ENCODE measurements at regions not wholly inside any gene's neighbourhood (a gene's known extent, or its start where the extent isn't known, plus 50 kb on each side); places are given as distances from the start of the nearest gene placed in this dataset.
A peak's percentile ranks its signal among the peaks of the same experiment; 100 is the strongest.
"Not testable (repeated sequence)": the region's sequence is repeated elsewhere in the genome, so short reads cannot be mapped to it uniquely, and the experiment has no call there.

DNA sequence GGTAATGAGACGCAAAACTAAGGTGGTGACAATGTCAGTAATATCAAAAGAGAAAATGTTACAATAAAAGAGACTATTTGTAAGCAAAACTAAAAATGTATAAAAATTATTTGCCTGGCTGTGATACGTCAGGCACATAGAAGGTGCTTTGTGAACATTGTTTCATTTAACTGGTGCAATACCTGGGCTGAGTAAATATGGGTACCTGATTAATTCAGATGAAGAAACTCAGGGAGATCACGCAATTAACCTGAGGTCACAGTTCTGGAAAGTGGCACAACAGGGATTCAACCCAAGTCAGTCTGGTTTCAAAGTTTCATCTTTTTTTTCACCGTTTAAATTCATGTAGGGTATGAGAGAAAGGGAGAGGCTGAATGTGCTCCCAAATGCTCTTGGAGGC, 71.0 kb upstream of the KRAS start:
- DNase-seq (ENCODE audit: low read depth), result no peak
- no peak overlapping the region for H3K4me3 ChIP-seq (ENCODE audit: low read depth, low read length)
- TF ChIP-seq POLR2A (IDR thresholded peaks at IDR 0.05; ENCODE audit: extremely low read depth, insufficient read length) (no peak), MYC (IDR thresholded peaks at IDR 0.05; ENCODE audit: low read depth, low read length) (no peak)
- TF ChIP-seq, protein P1, sequence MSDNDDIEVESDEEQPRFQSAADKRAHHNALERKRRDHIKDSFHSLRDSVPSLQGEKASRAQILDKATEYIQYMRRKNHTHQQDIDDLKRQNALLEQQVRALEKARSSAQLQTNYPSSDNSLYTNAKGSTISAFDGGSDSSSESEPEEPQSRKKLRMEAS (IDR thresholded peaks at IDR 0.05; ENCODE audit: low read depth, low read length), result no peak
- TF ChIP-seq, protein P2, sequence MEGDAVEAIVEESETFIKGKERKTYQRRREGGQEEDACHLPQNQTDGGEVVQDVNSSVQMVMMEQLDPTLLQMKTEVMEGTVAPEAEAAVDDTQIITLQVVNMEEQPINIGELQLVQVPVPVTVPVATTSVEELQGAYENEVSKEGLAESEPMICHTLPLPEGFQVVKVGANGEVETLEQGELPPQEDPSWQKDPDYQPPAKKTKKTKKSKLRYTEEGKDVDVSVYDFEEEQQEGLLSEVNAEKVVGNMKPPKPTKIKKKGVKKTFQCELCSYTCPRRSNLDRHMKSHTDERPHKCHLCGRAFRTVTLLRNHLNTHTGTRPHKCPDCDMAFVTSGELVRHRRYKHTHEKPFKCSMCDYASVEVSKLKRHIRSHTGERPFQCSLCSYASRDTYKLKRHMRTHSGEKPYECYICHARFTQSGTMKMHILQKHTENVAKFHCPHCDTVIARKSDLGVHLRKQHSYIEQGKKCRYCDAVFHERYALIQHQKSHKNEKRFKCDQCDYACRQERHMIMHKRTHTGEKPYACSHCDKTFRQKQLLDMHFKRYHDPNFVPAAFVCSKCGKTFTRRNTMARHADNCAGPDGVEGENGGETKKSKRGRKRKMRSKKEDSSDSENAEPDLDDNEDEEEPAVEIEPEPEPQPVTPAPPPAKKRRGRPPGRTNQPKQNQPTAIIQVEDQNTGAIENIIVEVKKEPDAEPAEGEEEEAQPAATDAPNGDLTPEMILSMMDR (IDR thresholded peaks at IDR 0.05; ENCODE audit: low read depth, low read length), result no peak

DNA sequence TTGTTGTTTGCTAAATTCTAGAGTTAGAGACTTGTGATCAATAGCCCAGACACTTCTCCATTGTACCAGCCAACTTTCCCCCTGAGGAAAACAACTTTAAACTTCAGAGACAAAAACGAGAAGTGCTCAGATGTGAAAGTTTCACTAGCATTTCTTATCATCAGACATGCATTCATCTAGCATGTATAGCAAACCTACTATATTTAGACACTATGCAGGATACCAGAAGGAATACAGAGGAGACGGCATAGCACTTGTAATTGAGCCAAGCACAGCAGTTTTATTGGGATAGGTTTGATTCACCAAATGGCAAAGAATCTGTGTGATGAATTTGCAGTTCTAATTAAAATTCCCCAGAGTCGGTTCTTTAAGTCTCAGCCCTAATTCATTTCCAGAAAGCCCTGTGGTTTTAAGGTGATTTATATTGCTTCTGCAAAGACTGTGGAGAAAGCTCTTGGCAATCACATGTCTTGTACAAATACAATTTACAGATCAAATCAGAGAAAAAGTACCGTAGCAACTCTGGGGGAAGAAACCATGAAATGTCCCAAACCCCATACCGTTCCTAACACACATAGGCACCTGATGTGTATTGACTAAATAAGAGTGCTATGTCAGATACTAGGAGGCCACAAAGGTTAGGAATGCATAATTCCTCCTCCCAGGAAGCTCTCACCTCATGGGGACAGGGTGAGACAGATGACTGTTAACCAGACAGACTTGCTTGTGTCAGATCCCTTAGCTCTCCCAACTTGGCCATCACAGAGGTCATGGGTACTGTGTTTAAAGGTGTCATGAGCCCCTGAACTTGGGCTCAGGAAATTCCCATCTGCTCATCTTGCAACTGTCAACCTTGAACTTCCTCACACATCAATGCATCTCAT, 69.6 kb upstream of the KRAS start:
- H3K4me3 ChIP-seq (ENCODE audit: low read depth, low read length), result no peak overlapping the region
- TF ChIP-seq, protein P1 (IDR thresholded peaks at IDR 0.05; ENCODE audit: low read depth, low read length), result no peak
- TF ChIP-seq, protein P2 (IDR thresholded peaks at IDR 0.05; ENCODE audit: low read depth, low read length), result no peak
- TF ChIP-seq POLR2A (IDR thresholded peaks at IDR 0.05; ENCODE audit: extremely low read depth, insufficient read length), result no peak
- DNase-seq (ENCODE audit: low read depth), result peak; percentile 42

DNA sequence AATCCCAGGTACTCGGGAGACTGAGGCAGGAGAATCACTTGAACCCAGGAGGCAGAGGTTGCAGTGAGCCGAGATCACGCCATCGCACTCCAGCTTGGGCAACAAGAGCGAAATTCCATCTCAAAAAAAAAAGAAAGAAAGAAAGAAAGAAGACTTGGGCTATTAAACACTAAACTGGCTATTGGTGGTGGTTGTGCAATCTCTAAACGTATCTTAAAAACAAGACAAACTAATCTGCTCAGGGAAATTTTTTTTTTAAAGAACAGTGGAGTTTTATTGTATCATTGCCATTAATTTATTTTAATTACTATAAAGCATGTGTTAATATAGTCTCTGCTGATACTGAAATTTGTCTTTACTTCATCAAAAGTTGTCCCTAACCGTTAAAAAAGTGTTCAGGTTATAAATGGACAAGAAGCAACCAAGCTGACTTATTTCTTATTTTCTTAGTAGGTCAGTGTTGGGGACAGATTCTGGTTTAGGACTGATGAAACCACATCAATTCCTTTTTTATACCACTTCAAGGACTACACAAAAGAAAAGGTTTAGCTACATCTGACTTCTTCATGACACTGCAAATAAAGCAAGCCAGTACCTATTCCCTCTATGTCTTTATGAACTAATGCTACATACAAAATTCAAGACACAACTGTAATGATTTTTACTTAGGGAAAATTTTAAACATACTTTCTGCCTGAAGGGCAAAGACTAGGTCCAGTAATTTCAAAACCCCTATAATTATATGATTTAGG, 68.7 kb upstream of the KRAS start:
- H3K4me3 ChIP-seq (ENCODE audit: low read depth, low read length), result no peak overlapping the region
- DNase-seq (ENCODE audit: low read depth), result no peak
- TF ChIP-seq, protein P2 (IDR thresholded peaks at IDR 0.05; ENCODE audit: low read depth, low read length), result no peak
- TF ChIP-seq, protein P1 (IDR thresholded peaks at IDR 0.05; ENCODE audit: low read depth, low read length), result no peak

DNA sequence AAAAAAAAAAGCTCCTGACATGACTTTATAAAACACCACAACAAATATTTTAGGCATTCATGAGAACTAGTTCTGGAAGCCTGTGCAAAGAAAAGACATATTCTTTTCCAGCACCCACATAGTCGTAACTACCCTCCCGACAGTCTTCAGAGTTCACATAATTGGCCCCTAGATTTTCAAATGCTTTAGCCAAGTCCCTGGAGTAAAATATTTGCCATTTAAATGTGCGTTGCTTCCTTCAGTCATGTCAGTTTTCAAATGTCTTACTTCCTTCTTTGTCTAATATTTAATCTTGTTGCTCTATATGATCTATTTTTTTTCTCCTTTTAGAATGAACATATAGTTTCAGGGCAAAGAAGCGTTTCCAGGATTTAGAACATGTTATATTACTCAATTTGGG, 66.8 kb upstream of the KRAS start:
- H3K4me3 ChIP-seq (ENCODE audit: low read depth, low read length), result no peak overlapping the region
- no peak for DNase-seq (ENCODE audit: low read depth)
- TF ChIP-seq POLR2A (IDR thresholded peaks at IDR 0.05; ENCODE audit: extremely low read depth, insufficient read length) (no peak), MYC (IDR thresholded peaks at IDR 0.05; ENCODE audit: low read depth, low read length) (no peak)

DNA sequence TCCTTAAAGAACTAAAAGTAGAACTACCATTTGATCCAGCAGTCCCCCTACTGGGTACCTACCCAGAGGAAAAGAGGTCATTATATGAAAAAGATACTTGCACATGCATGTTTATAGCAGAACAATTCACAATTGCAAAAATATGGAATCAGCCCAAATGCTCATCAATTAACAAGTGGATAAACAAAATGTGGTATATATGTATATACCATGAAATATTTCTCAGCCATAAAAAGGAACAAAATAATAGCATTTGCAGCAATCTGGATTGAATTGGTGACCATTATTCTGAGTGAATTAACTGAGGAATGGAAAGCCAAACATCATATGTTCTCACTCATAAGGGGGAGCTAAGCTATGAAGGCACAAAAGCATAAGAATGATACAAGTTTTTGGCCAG, 64.7 kb upstream of the KRAS start:
- no peak overlapping the region for H3K4me3 ChIP-seq (ENCODE audit: low read depth, low read length)
- no peak for TF ChIP-seq POLR2A (IDR thresholded peaks at IDR 0.05; ENCODE audit: extremely low read depth, insufficient read length)
- TF ChIP-seq, protein P1 (IDR thresholded peaks at IDR 0.05; ENCODE audit: low read depth, low read length), result no peak
- no peak for TF ChIP-seq MYC (IDR thresholded peaks at IDR 0.05; ENCODE audit: low read depth, low read length)
- DNase-seq (ENCODE audit: low read depth), result no peak

DNA sequence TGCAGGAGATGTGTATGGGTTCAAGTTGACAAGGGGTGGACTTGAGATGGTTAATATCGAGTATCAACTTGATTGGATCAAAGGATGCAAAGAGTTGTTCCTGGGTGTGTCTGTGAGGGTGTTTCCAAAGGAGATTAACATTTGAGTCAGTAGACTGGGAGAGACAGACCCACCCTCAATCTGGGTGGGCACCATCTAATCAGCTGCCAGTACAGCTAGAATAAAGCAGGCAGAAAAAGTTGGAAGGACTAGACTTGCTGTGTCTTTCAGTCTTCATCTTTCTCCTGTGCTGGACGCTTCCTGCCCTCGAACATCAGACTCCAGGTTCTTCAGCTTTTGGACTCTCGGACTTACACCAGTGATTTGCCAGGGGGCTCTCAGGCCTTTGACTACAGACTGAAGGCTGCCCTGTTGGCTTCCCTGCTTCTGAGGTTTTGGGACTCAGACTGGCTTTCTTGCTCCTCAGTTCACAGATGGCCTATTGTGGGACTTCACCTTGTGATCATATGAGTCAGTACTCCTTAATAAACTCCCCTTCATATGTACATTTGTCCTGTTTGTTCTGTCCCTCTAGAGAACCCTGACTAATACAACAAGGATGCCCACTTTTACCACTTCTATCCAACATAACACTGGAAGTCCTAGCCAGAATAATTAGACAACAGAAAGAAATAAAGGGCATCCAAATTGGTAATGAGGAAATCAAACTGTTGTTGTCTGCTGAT, 62.7 kb upstream of the KRAS start:
- not testable (repeated sequence) for DNase-seq (ENCODE audit: low read depth)

DNA sequence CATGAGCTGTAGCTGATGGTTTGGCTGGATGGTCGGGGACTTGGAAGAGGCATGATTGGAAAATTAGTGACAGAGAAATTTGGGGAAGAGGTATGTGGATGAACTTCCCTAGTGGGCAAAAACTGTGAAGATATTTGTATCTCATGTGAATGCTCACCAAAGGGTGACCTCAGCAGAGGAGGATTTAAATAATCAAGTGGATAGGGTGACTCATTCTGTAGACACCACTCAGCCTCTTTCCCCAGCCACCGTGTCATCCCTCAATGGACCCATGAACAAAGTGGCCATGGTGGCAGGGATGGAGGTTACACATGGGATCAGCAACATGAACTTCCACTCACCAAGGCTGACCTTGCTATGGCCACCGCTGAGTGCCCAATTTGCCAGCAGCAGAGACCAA, 60.8 kb upstream of the KRAS start:
- DNase-seq (ENCODE audit: low read depth), result no peak
- no peak overlapping the region for H3K4me3 ChIP-seq (ENCODE audit: low read depth, low read length)
- no peak for TF ChIP-seq POLR2A (IDR thresholded peaks at IDR 0.05; ENCODE audit: extremely low read depth, insufficient read length)
- TF ChIP-seq, protein P1 (IDR thresholded peaks at IDR 0.05; ENCODE audit: low read depth, low read length), result no peak
- TF ChIP-seq, protein P2 (IDR thresholded peaks at IDR 0.05; ENCODE audit: low read depth, low read length), result no peak
- TF ChIP-seq MYC (IDR thresholded peaks at IDR 0.05; ENCODE audit: low read depth, low read length), result no peak

More for the DNA sequence above, 62.7 kb upstream of the KRAS start:
- H3K4me3 ChIP-seq (ENCODE audit: low read depth, low read length), result not testable (repeated sequence)

DNA sequence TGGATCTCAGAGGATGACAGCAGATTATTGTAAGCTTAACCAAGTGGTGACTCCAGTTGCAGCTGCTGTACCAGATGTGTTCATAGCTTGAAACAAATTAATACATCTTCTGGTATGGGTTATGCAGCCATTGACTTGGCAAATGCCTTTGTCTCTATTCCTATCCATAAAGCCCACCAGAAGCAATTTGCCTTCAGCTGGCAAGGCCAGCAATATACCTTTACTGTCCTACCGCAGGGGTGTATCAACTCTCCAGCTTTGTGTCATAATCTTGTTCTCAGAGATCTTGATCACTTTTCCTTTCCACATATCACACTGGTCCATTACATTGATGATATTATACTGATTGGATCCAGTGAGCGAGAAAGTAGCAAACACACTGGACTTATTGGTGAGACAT, 59.3 kb upstream of the KRAS start:
- DNase-seq (ENCODE audit: low read depth), result not testable (repeated sequence)

More for the DNA sequence above, 59.3 kb upstream of the KRAS start:
- not testable (repeated sequence) for H3K4me3 ChIP-seq (ENCODE audit: low read depth, low read length)
